ENCODE measurements at regions not wholly inside any gene's neighbourhood (a gene's known extent, or its start where the extent isn't known, plus 50 kb on each side); places are given as distances from the start of the nearest gene placed in this dataset.

- TF ChIP-seq CTCF (IDR thresholded peaks at IDR 0.05) (no peak), MXI1 (IDR thresholded peaks at IDR 0.05; ENCODE audit: low read depth, low read length) (no peak), POLR2AphosphoS5 (IDR thresholded peaks at IDR 0.05; ENCODE audit: low read depth, low read length) (no peak), EP300 (IDR thresholded peaks at IDR 0.05; ENCODE audit: borderline replicate concordance in 1 of 2, low read depth in 1 of 2, low read length in 1 of 2) (no peak), TAF1 (IDR thresholded peaks at IDR 0.05; ENCODE audit: borderline replicate concordance, low read depth, low read length) (no peak), NFIC (IDR thresholded peaks at IDR 0.05; ENCODE audit: borderline replicate concordance) (no peak)
Measured at GRCh38 chr14:53767566-53767965, 189.1 kb downstream of the BMP4 start.
